Esophagus muscularis mucosa (tissue), 4 donors: ENCODE measurements at regions not wholly inside any gene's neighbourhood (a gene's known extent, or its start where the extent isn't known, plus 50 kb on each side); places are given as distances from the start of the nearest gene placed in this dataset.
"Not testable (repeated sequence)": the region's sequence is repeated elsewhere in the genome, so short reads cannot be mapped to it uniquely, and the experiment has no call there.

Experiments used
- CTCF ChIP-seq, 3 experiments: fragments of 200-600 bp in 2 of 3; fragments of 450-650 bp in 1 of 3; sonication (generic) in 2 of 3; IDR thresholded peaks; one replicate each; pipeline ENCODE4 v1.5.1; 2017 to 2019; ENCODE audit warnings: antibody characterized with exemption in 3 of 3, mild to moderate bottlenecking in 2 of 3, moderate library complexity in 1 of 3
- EP300 ChIP-seq: sonication (generic); formaldehyde crosslinking; IDR thresholded peaks from one replicate; pipeline ENCODE4 v1.6.1; 2017; ENCODE audit warnings: antibody characterized with exemption
- POLR2A ChIP-seq: fragments of 450-650 bp; IDR thresholded peaks from one replicate; pipeline ENCODE4 v1.6.1; 2017; ENCODE audit warnings: antibody characterized with exemption, moderate library complexity, mild to moderate bottlenecking, low read depth
- POLR2AphosphoS5 ChIP-seq, 2 donors: sonication (generic); formaldehyde crosslinking; IDR thresholded peaks; one replicate each; pipeline ENCODE4 v1.6.1; 2017; ENCODE audit warnings: antibody characterized with exemption in 2 of 2

- not testable (repeated sequence) for TF ChIP-seq CTCF (IDR thresholded peaks at IDR 0.05); POLR2A; EP300; POLR2AphosphoS5 (IDR thresholded peaks at IDR 0.05)
Observed at GRCh38 chr1:206361978-206362543, 108.2 kb upstream of the IKBKE start.
